ENCODE measurements at regions not wholly inside any gene's neighbourhood (a gene's known extent, or its start where the extent isn't known, plus 50 kb on each side); places are given as distances from the start of the nearest gene placed in this dataset.

DNA sequence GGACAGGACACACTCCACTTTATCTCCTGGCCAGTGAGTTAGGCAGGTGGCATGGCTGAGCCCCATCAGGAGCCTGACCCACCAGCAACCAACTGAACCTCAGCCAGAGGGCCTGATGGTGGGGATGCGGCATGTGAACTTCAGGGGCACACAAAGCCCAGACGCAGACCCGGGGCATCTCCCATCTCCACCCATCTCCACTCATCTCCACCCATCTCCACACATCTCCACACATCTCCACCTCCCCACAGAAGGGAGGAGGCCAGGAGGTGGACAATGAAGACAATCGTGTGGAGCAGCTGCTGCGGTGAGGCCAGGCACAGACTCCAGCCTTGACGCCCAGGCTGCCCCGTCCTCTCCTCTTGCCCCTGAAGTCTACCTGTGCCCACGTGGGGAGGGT is 340.8 kb downstream of the CTTN start:
- Mint-ChIP-seq H3K27ac (no peak overlapping the region), H3K36me3 (ENCODE audit: insufficient read depth in 1 of 3, low read depth in 3 of 3) (peaks cover 0 to 4% (median 0%) of the 10 kb centered on the region in 3 experiments; a peak in 2 of 7 replicates), H3K4me1 (peaks cover 32 to 36% of the 10 kb centered on the region in 2 experiments)

More for the DNA sequence above, 340.8 kb downstream of the CTTN start:
- no peak overlapping the region for H3K14ac ChIP-seq (ENCODE audit: insufficient read depth, low read length)
- H2BK5ac ChIP-seq (ENCODE audit: insufficient read length, low read length), result no peak overlapping the region
- no peak overlapping the region for H3K56ac ChIP-seq (ENCODE audit: insufficient read length, low read depth, low read length)
- H2BK15ac ChIP-seq (ENCODE audit: low read depth, low read length), result no peak overlapping the region
- H3T11ph ChIP-seq (ENCODE audit: low read length), result no peak overlapping the region
- no peak overlapping the region for H2AFZ ChIP-seq (ENCODE audit: low read length)
- no peak overlapping the region for H2BK12ac ChIP-seq (ENCODE audit: insufficient read length, low read depth, low read length)
- H3K4me1 ChIP-seq (ENCODE audit: insufficient read depth, low read length), result peaks cover 6% of the 10 kb centered on the region; the same call in 1 of the 2 replicates
- no peaks in the 10 kb centered on the region for H3K9me3 ChIP-seq (ENCODE audit: control insufficient read depth, low read depth, low read length)
- H2BK20ac ChIP-seq (ENCODE audit: low read depth, low read length, poor library complexity, severe bottlenecking), result no peak overlapping the region
- H3K79me2 ChIP-seq (ENCODE audit: insufficient read depth, low read length), result no peaks in the 10 kb centered on the region
- no peak overlapping the region for H3K27ac ChIP-seq (ENCODE audit: insufficient read length, low read depth, low read length)
- Mint-ChIP-seq H3K27me3 (ENCODE audit: low read depth) (peaks cover 2% of the 10 kb centered on the region), H3K4me3 (no peak overlapping the region), H3K9me3 (no peaks in the 10 kb centered on the region)
- TF ChIP-seq, protein P1, sequence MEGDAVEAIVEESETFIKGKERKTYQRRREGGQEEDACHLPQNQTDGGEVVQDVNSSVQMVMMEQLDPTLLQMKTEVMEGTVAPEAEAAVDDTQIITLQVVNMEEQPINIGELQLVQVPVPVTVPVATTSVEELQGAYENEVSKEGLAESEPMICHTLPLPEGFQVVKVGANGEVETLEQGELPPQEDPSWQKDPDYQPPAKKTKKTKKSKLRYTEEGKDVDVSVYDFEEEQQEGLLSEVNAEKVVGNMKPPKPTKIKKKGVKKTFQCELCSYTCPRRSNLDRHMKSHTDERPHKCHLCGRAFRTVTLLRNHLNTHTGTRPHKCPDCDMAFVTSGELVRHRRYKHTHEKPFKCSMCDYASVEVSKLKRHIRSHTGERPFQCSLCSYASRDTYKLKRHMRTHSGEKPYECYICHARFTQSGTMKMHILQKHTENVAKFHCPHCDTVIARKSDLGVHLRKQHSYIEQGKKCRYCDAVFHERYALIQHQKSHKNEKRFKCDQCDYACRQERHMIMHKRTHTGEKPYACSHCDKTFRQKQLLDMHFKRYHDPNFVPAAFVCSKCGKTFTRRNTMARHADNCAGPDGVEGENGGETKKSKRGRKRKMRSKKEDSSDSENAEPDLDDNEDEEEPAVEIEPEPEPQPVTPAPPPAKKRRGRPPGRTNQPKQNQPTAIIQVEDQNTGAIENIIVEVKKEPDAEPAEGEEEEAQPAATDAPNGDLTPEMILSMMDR (conservative IDR thresholded peaks at IDR 0.05), result no peak
- H4K91ac ChIP-seq (ENCODE audit: insufficient read length, low read depth, low read length), result no peak overlapping the region
- H3K79me1 ChIP-seq (ENCODE audit: insufficient read depth, low read depth, low read length, poor library complexity, severe bottlenecking), result no peaks in the 10 kb centered on the region
- H2BK120ac ChIP-seq (ENCODE audit: low read depth, low read length, poor library complexity, severe bottlenecking), result no peak overlapping the region
- H4K5ac ChIP-seq (ENCODE audit: insufficient read length, low read depth, low read length), result no peak overlapping the region
- no CpG with 5 or more reads among the region's 8 CpGs for WGBS (ENCODE audit: extremely low coverage, insufficient read length, low lambda C conversion rate)
- H3K23ac ChIP-seq (ENCODE audit: insufficient read length, low read depth, low read length), result no peak overlapping the region
- no peak for DNase-seq
- no peak overlapping the region for H3K4ac ChIP-seq (ENCODE audit: low read depth, low read length)
- H4K8ac ChIP-seq (replicated peaks; ENCODE audit: insufficient read length, low read depth, low read length), result no peak overlapping the region
- H3K4me2 ChIP-seq (ENCODE audit: insufficient read depth, insufficient read length, low read length), result no peak overlapping the region
- no peak overlapping the region for H2AK5ac ChIP-seq (ENCODE audit: insufficient read length, low read length)
- H3K27me3 ChIP-seq (ENCODE audit: insufficient read depth, low read length), result no peaks in the 10 kb centered on the region
- no peaks in the 10 kb centered on the region for H3K23me2 ChIP-seq (ENCODE audit: insufficient read length, low read depth, low read length, poor library complexity, severe bottlenecking)
- no peak overlapping the region for H3K18ac ChIP-seq (ENCODE audit: insufficient read length, low read depth, low read length)
- no peak overlapping the region for H3K9ac ChIP-seq (ENCODE audit: extremely low read depth, insufficient read length, low read length)
- no peaks in the 10 kb centered on the region for H4K20me1 ChIP-seq (ENCODE audit: control insufficient read depth, insufficient read depth, insufficient read length)
